ENCODE measurements at regions not wholly inside any gene's neighbourhood (a gene's known extent, or its start where the extent isn't known, plus 50 kb on each side); places are given as distances from the start of the nearest gene placed in this dataset.
A peak's percentile ranks its signal among the peaks of the same experiment; 100 is the strongest.

- ChIA-PET POLR2A (no interaction called here), CTCF (no interaction called here)
- H3K9me1 ChIP-seq (replicated peaks; ENCODE audit: control insufficient read depth, extremely low read depth, insufficient read depth, low read length), result no peaks in the 10 kb centered on the region
- FAIRE-seq (no peak), DNase-seq (ENCODE audit: low read depth, low spot score) (no peak)
- H4K20me1 ChIP-seq (replicated peaks; ENCODE audit: control insufficient read depth, extremely low read depth, insufficient read depth, low read length), result no peaks in the 10 kb centered on the region
- no TSS peak for BruUV-seq (replicated peaks)
- dilution Hi-C loops (cut with MboI; ENCODE audit: extremely low pct_ligation_motif_present, low sequenced_read_pairs) (no loop called here), intact Hi-C loops (cut with micrococcal nuclease) (no loop called here)
- H2AFZ ChIP-seq (ENCODE audit: low read depth, low read length), result no peak overlapping the region
- no peaks in the 10 kb centered on the region for H3K4me1 ChIP-seq (ENCODE audit: control insufficient read depth, extremely low read depth, insufficient read depth, low read length)
- no peaks in the 10 kb centered on the region for H3K9me3 ChIP-seq (replicated peaks; ENCODE audit: control insufficient read depth, insufficient read depth, low read length)
- no peak for TF ChIP-seq POLR2A (IDR thresholded peaks at IDR 0.05; ENCODE audit: low read depth, low read length)
- no peaks in the 10 kb centered on the region for H3K27me3 ChIP-seq (ENCODE audit: control insufficient read depth in 2 of 2, insufficient read depth in 2 of 2, low read length in 2 of 2)
- H3K9ac ChIP-seq (replicated peaks; ENCODE audit: extremely low read depth, insufficient read depth, low read length), result no peak overlapping the region
- no peaks in the 10 kb centered on the region for H3K79me2 ChIP-seq (ENCODE audit: control insufficient read depth, insufficient read depth, low read length)
- H3K27ac ChIP-seq (ENCODE audit: insufficient read depth, low read depth, low read length), result no peak overlapping the region
- no peaks in the 10 kb centered on the region for H3K36me3 ChIP-seq (ENCODE audit: control insufficient read depth in 2 of 2, extremely low read depth in 1 of 2, insufficient read depth in 2 of 2, low read length in 2 of 2)
- no peak overlapping the region for H3K4me2 ChIP-seq (ENCODE audit: insufficient read depth, low read length)
- no peak overlapping the region for H3K4me3 ChIP-seq (replicated peaks in 1 of 3; ENCODE audit: insufficient read depth in 1 of 3, low read depth in 1 of 3, low read length in 3 of 3)
These were observed 250.6 kb upstream of the KLF6 start for GRCh38 chr10:4035599-4035945.

- CTCF ChIA-PET, result no interaction called here
- no peak overlapping the region for H3K9ac ChIP-seq (replicated peaks; ENCODE audit: extremely low read depth, insufficient read depth, low read length)
- intact Hi-C loops (cut with micrococcal nuclease), result no loop called here
These were observed 250.0 kb upstream of the KLF6 start for GRCh38 chr10:4034907-4035598.

More at GRCh38 chr10:4034907-4035598, 250.0 kb upstream of the KLF6 start:
- no peaks in the 10 kb centered on the region for H3K27me3 ChIP-seq (ENCODE audit: control insufficient read depth in 2 of 2, insufficient read depth in 2 of 2, low read length in 2 of 2)
- no peaks in the 10 kb centered on the region for H3K79me2 ChIP-seq (ENCODE audit: control insufficient read depth, insufficient read depth, low read length)
- TF ChIP-seq EZH2 (IDR thresholded peaks at IDR 0.05; ENCODE audit: borderline replicate concordance, low read depth, low read length, severe bottlenecking) (no peak), JUN (IDR thresholded peaks at IDR 0.05; ENCODE audit: borderline replicate concordance, insufficient read depth, insufficient read length, low read depth) (no peak), POLR2AphosphoS5 (IDR thresholded peaks at IDR 0.05; ENCODE audit: insufficient read depth, low read depth, low read length) (no peak), MAX (IDR thresholded peaks at IDR 0.05; ENCODE audit: insufficient read depth, insufficient read length) (no peak), GATA2 (IDR thresholded peaks at IDR 0.05; ENCODE audit: insufficient read depth, insufficient read length, low read depth, low read length) (no peak), FOS (IDR thresholded peaks at IDR 0.05; ENCODE audit: borderline replicate concordance, insufficient read depth, low read length) (no peak), POLR2A (IDR thresholded peaks at IDR 0.05; ENCODE audit: low read depth, low read length) (no peak), CTCF (IDR thresholded peaks at IDR 0.05; ENCODE audit: extremely low read depth in 1 of 2, insufficient read depth in 1 of 2, low read depth in 1 of 2, low read length in 2 of 2) (no peak), MYC (IDR thresholded peaks at IDR 0.05; ENCODE audit: low read depth, low read length) (no peak)
- dilution Hi-C loops (cut with MboI; ENCODE audit: extremely low pct_ligation_motif_present, low sequenced_read_pairs), result no loop called here
- H3K4me1 ChIP-seq (ENCODE audit: control insufficient read depth, extremely low read depth, insufficient read depth, low read length), result no peaks in the 10 kb centered on the region
- no peak overlapping the region for H3K27ac ChIP-seq (ENCODE audit: insufficient read depth, low read depth, low read length)
- no peaks in the 10 kb centered on the region for H3K9me1 ChIP-seq (replicated peaks; ENCODE audit: control insufficient read depth, extremely low read depth, insufficient read depth, low read length)
- no peaks in the 10 kb centered on the region for H3K9me3 ChIP-seq (replicated peaks; ENCODE audit: control insufficient read depth, insufficient read depth, low read length)
- no peak overlapping the region for H2AFZ ChIP-seq (ENCODE audit: low read depth, low read length)
- BruUV-seq (replicated peaks), result no TSS peak
- no peaks in the 10 kb centered on the region for H4K20me1 ChIP-seq (replicated peaks; ENCODE audit: control insufficient read depth, extremely low read depth, insufficient read depth, low read length)
- no peaks in the 10 kb centered on the region for H3K36me3 ChIP-seq (ENCODE audit: control insufficient read depth in 2 of 2, extremely low read depth in 1 of 2, insufficient read depth in 2 of 2, low read length in 2 of 2)
- FAIRE-seq (no peak), DNase-seq (ENCODE audit: low read depth, low spot score) (peak; percentile 6)
- no peak overlapping the region for H3K4me3 ChIP-seq (replicated peaks in 1 of 3; ENCODE audit: insufficient read depth in 1 of 3, low read depth in 1 of 3, low read length in 3 of 3)
- H3K4me2 ChIP-seq (ENCODE audit: insufficient read depth, low read length), result no peak overlapping the region
- POLR2A ChIA-PET, result no interaction called here
